HepG2 (cell line): ENCODE measurements at regions not wholly inside any gene's neighbourhood (a gene's known extent, or its start where the extent isn't known, plus 50 kb on each side); places are given as distances from the start of the nearest gene placed in this dataset.

Source experiments
- BHLHE40 ChIP-seq: IDR thresholded peaks from 2 replicates; pipeline ENCODE4 v1.6.1; 2011; ENCODE audit warnings: low read length, improper control_type of control experiment
- CTCF ChIP-seq: sonication (generic); formaldehyde crosslinking; IDR thresholded peaks from 2 replicates; pipeline ENCODE4 v1.5.0; 2020; ENCODE audit warnings: mild to moderate bottlenecking, missing genetic modification reagents, moderate library complexity
- FOXM1 ChIP-seq: sonication (generic); formaldehyde crosslinking; IDR thresholded peaks from 2 replicates; pipeline ENCODE4 v1.5.0; 2020; ENCODE audit warnings: missing genetic modification reagents
- NR3C1 ChIP-seq: sonication (generic); formaldehyde crosslinking; IDR thresholded peaks from 2 replicates; pipeline ENCODE4 v1.4.0; 2020; ENCODE audit warnings: missing genetic modification reagents
- SIN3A ChIP-seq: IDR thresholded peaks from 2 replicates; pipeline ENCODE4 v1.6.1; 2011; ENCODE audit warnings: low read depth, mild to moderate bottlenecking, control low read depth, low read length, borderline replicate concordance
- SMC3 ChIP-seq: IDR thresholded peaks from 2 replicates; pipeline ENCODE4 v1.6.1; 2011; ENCODE audit warnings: low read length, improper control_type of control experiment
- YY1 ChIP-seq: IDR thresholded peaks from 2 replicates; pipeline ENCODE4 v1.6.1; 2011; ENCODE audit warnings: low read length, low read depth, moderate library complexity, mild to moderate bottlenecking; ENCODE audit not compliant: insufficient read depth, insufficient replicate concordance
- ZMAT3 ChIP-seq: sonication (generic); formaldehyde crosslinking; conservative IDR thresholded peaks from 2 replicates; pipeline ENCODE4 v1.7.0; 2021; ENCODE audit warnings: missing genetic modification reagents
- ZNF20 ChIP-seq: sonication (generic); formaldehyde crosslinking; IDR thresholded peaks from 2 replicates; pipeline ENCODE4 v1.4.0; 2020; ENCODE audit warnings: mild to moderate bottlenecking, moderate library complexity, missing genetic modification reagents
- ZNF672 ChIP-seq: sonication (generic); formaldehyde crosslinking; IDR thresholded peaks from 2 replicates; pipeline ENCODE4 v1.8.1; 2022; ENCODE audit warnings: missing genetic modification reagents
- ZNF773 ChIP-seq: sonication (generic); formaldehyde crosslinking; IDR thresholded peaks from 2 replicates; pipeline ENCODE4 v1.4.0; 2020; ENCODE audit warnings: missing genetic modification reagents, borderline replicate concordance

- no peak for TF ChIP-seq BHLHE40
- no peak for TF ChIP-seq SMC3
- no peak for TF ChIP-seq YY1
- TF ChIP-seq ZMAT3 (CRISPR knock-in tag) = no peak
- no peak for TF ChIP-seq ZNF773 (CRISPR knock-in tag)
- no peak for TF ChIP-seq NR3C1 (CRISPR knock-in tag)
- no peak for TF ChIP-seq SIN3A
- TF ChIP-seq ZNF672 (CRISPR knock-in tag) = no peak
- TF ChIP-seq ZNF20 (CRISPR knock-in tag) = no peak
- TF ChIP-seq CTCF = no peak
- TF ChIP-seq FOXM1 (CRISPR knock-in tag) = no peak
Observed at GRCh38 chr7:115350764-115351163, 428.9 kb downstream of the MDFIC start.
